ENCODE measurements at regions not wholly inside any gene's neighbourhood (a gene's known extent, or its start where the extent isn't known, plus 50 kb on each side); places are given as distances from the start of the nearest gene placed in this dataset.

DNA sequence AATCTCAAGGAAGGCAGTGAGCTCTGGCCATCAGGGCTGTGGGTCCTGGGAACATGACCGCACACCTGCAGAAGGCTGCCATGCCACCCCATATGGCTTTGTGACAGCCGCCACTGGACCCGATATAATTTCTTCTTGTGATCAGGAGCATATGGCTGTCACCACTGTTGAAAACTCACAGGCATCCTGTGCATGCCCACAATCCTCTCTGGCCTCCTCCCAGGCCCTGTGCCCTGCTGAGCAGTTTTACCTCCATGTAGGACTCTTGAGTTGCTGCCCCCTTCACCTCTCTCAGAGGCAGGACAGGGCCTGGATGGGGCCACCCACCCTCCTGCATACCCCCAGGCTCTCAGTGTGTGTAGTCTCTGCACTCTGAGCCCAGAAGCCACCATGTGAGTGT is 391.9 kb upstream of the AKR1E2 start:
- intact Hi-C loops (cut with DNase I), result no loop called here
- 87 to 92% (median 88%) methylated on average over 3 of the region's 3 CpGs for WGBS, 3 donors

DNA sequence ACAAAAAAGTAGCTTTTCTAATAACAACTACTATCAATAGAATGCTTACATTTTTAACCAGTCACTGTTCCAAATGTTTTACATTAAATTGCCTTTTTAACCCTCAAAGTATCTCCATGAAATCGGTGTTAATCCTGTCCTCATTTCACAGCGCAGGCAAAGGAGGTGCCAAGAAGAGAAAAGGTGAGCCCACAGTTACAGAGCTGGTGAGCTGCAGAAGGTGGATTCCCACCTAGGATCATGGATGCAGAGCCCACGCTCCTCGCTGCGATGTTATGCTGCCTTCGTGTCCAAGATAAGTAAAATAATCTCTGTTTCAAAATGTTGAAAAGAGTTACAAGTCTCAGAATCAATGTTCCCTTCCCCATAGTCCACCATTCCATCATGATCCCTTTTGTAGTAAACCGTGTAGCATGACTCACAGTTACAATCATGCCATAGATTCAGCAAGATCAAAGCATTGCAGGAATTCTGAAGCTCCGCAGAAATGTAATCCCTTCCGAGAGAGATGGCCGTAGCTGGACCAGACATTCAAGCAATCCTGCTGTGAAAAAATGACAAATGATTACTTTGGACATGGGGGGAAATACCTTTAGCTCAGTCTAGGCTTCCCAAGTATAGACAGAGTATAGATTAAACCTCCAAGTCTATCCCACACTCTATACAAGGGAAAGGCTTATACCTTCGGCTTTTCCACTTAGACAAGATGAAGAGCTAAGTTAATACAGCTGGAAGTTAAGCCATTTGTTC is 394.7 kb upstream of the AKR1E2 start:
- TF ChIP-seq, protein P1, sequence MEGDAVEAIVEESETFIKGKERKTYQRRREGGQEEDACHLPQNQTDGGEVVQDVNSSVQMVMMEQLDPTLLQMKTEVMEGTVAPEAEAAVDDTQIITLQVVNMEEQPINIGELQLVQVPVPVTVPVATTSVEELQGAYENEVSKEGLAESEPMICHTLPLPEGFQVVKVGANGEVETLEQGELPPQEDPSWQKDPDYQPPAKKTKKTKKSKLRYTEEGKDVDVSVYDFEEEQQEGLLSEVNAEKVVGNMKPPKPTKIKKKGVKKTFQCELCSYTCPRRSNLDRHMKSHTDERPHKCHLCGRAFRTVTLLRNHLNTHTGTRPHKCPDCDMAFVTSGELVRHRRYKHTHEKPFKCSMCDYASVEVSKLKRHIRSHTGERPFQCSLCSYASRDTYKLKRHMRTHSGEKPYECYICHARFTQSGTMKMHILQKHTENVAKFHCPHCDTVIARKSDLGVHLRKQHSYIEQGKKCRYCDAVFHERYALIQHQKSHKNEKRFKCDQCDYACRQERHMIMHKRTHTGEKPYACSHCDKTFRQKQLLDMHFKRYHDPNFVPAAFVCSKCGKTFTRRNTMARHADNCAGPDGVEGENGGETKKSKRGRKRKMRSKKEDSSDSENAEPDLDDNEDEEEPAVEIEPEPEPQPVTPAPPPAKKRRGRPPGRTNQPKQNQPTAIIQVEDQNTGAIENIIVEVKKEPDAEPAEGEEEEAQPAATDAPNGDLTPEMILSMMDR (IDR thresholded peaks at IDR 0.05), result no peak
- TF ChIP-seq POLR2A (IDR thresholded peaks at IDR 0.05) (no peak), EP300 (IDR thresholded peaks at IDR 0.05) (no peak)
- Histone ChIP-seq H3K27ac (no peak overlapping the region), H3K9me3 (no peaks in the 10 kb centered on the region), H3K4me1 (ENCODE audit: insufficient read depth) (no peaks in the 10 kb centered on the region), H3K4me3 (no peak overlapping the region), H3K36me3 (no peaks in the 10 kb centered on the region), H3K27me3 (no peaks in the 10 kb centered on the region)
- DNase-seq, result no peak
- 86 to 94% (median 90%) methylated on average over 11 of the region's 11 CpGs for WGBS, 3 donors
- intact Hi-C loops (cut with DNase I), result no loop called here

More for the DNA sequence above, 391.9 kb upstream of the AKR1E2 start:
- DNase-seq, result no peak
- Histone ChIP-seq H3K27me3 (no peaks in the 10 kb centered on the region), H3K27ac (no peak overlapping the region), H3K9me3 (no peaks in the 10 kb centered on the region), H3K4me1 (ENCODE audit: insufficient read depth) (no peaks in the 10 kb centered on the region), H3K4me3 (no peak overlapping the region), H3K36me3 (no peaks in the 10 kb centered on the region)
- no peak for TF ChIP-seq POLR2A (IDR thresholded peaks at IDR 0.05)

DNA sequence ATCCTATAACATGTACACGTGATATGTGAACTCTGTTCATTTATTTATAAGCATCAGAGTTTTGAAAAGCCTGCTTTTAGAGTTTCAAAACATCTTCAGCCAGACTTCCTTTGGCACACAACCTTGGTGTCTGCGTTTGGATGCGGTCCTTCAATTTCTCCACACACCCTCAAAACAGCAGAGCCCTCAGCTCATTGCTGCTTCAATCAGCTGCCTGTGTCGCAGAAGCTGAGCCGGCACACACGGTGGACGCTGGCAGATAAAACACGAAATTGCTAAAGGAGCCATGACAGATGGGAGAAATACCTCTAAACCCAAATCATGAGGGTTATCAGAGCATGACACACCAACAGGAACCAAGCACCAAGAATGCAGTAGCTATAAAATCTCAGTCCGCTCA is 396.4 kb upstream of the AKR1E2 start:
- no peak overlapping the region for H3K4me3 ChIP-seq
- intact Hi-C loops (cut with DNase I), result no loop called here
- TF ChIP-seq POLR2A (IDR thresholded peaks at IDR 0.05) (no peak), EP300 (IDR thresholded peaks at IDR 0.05) (no peak)
- TF ChIP-seq, protein P1 (IDR thresholded peaks at IDR 0.05), result no peak
- no peaks in the 10 kb centered on the region for H3K27me3 ChIP-seq
- no peak overlapping the region for H3K27ac ChIP-seq
- no peaks in the 10 kb centered on the region for H3K36me3 ChIP-seq
- DNase-seq, result no peak
- no peaks in the 10 kb centered on the region for H3K9me3 ChIP-seq
- 51 to 54% (median 53%) methylated on average over 9 of the region's 9 CpGs for WGBS, 3 donors
- no peaks in the 10 kb centered on the region for H3K4me1 ChIP-seq (ENCODE audit: insufficient read depth)

DNA sequence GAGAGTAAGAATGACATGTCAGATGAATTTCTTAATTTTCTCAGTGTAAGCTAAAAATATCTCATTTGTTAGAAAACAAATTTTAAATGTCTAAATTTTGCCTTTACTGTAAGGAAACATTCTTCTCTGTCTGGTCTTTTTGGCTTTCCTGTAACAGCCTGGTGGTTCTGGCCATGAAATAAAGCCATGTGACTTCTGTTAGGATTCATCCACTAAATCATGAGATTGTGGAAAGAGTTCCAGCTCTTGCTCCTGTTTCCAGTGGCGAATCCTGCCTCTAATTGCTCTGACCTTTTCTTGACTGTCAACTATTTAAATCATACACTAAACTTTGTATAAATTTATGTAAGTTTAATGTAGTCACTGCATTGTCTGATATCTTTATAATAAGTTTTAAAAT is 398.5 kb upstream of the AKR1E2 start:
- Histone ChIP-seq H3K27ac (no peak overlapping the region), H3K27me3 (no peaks in the 10 kb centered on the region), H3K4me1 (ENCODE audit: insufficient read depth) (no peaks in the 10 kb centered on the region), H3K36me3 (no peaks in the 10 kb centered on the region), H3K4me3 (no peak overlapping the region), H3K9me3 (no peaks in the 10 kb centered on the region)
- WGBS, 3 donors, result 11 to 20% (median 19%) methylated on average over 1 of the region's 1 CpG
- intact Hi-C loops (cut with DNase I), result no loop called here
- TF ChIP-seq, protein P1 (IDR thresholded peaks at IDR 0.05), result no peak
- TF ChIP-seq POLR2A (IDR thresholded peaks at IDR 0.05) (no peak), EP300 (IDR thresholded peaks at IDR 0.05) (no peak)
- no peak for DNase-seq

DNA sequence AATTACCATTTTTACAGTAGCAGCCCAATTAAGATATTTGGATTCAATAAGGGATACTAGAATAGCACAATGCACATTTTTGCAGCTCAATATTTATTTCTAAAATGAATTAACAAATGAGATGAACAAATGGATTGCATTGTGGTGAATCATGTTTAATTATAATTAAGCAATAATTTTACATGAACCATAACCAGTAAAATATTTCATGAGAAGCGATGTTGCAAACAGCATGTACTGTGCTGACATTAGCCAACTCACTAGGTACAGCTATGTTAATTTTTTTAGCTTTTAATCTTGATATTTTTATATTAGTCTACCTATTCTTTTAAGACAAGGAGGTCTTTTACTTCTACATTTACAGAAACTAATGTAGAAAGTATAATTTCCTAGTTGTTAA is 399.1 kb upstream of the AKR1E2 start:
- intact Hi-C loops (cut with DNase I), result no loop called here
- no peaks in the 10 kb centered on the region for H3K9me3 ChIP-seq
- 78 to 83% (median 82%) methylated on average over 1 of the region's 1 CpG for WGBS, 3 donors
- H3K27ac ChIP-seq, result no peak overlapping the region
- TF ChIP-seq, protein P1 (IDR thresholded peaks at IDR 0.05), result no peak
- TF ChIP-seq EP300 (IDR thresholded peaks at IDR 0.05) (no peak), POLR2A (IDR thresholded peaks at IDR 0.05) (no peak)
- no peak for DNase-seq
- H3K36me3 ChIP-seq, result no peaks in the 10 kb centered on the region
- H3K4me3 ChIP-seq, result no peak overlapping the region
- H3K27me3 ChIP-seq, result no peaks in the 10 kb centered on the region
- H3K4me1 ChIP-seq (ENCODE audit: insufficient read depth), result no peaks in the 10 kb centered on the region
